ENCODE measurements at regions not wholly inside any gene's neighbourhood (a gene's known extent, or its start where the extent isn't known, plus 50 kb on each side); places are given as distances from the start of the nearest gene placed in this dataset.
A peak's percentile ranks its signal among the peaks of the same experiment; 100 is the strongest.
"Not testable (repeated sequence)": the region's sequence is repeated elsewhere in the genome, so short reads cannot be mapped to it uniquely, and the experiment has no call there.

DNA sequence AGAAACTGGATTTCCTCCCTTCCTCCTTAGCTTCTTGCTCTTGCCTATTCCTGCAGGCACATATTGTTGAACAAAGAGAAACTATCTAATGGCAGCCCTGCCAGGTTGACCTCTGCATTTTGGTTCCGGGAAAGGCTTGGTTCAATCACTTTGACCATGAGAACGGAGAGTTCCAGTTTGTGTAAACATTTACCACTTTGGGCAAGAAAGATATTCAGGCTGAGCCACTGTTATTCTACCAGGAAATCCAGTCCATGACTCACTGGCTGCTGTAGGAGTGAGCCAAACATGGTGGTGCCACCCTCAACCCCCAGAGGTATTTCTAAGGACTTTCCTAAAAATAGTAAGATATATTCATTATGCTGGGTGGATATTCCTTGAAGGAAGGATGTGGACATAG lies 242.2 kb upstream of the OR4E1 start:
- DNase-seq (ENCODE audit: low spot score), result no peak

DNA sequence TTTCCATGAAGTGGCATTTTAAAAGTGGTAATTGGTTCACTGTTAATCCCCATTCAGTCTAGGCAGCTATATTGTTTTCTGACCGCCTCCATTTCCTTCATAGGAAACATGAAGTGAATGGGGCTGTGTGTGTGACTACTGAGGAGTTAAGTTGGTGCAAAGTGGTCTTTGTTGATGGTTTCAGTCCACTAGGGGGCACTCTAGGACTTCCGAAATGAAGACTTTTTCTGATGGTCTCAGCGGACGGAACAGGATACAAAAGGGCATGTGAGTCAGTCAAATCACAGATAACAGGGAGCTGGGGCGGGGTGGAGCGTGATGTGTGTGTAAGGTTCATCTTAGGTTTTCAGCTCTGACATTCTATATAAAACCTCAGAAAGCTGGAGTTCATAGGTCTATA lies 240.1 kb upstream of the OR4E1 start:
- DNase-seq (ENCODE audit: low spot score), result peak; percentile 75

DNA sequence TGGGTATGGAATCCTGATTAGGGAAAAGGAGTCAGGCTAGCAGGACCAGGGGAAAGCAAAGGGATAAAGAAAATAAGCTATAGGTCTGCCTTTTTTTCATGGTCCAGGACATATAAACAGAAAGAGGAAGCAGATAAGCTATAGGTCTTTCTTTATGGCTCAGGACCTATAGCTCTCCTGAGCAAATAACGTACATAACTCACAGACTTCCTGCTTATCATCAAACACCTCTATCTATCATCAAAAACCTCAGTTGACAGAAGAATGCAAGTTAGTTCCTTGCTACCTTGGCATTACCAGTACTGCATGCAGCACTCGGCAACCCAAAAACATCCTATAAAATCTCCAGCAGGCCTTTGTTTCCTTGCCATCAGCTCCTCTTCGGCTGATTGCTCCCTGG lies 238.7 kb upstream of the OR4E1 start:
- DNase-seq (ENCODE audit: low spot score), result no peak

DNA sequence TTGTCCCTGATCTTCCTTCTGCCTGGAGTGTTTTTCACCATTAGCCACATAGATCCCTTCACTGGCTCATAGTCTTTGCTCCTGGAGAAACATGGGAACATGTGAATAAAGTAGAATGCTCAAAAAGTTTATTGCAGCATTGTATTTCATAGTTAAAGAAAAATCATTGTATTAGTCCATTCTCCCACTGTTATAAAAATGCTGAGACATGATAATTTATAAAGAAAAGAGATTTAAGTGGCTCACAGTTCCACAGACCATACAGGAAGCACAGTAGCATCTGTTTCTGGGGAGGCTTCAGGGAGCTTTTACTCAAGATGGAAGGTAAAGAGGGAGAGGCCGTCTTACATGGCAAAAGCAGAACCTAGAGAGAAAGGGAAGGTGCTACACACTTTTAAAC lies 238.3 kb upstream of the OR4E1 start:
- no peak for DNase-seq (ENCODE audit: low spot score)

DNA sequence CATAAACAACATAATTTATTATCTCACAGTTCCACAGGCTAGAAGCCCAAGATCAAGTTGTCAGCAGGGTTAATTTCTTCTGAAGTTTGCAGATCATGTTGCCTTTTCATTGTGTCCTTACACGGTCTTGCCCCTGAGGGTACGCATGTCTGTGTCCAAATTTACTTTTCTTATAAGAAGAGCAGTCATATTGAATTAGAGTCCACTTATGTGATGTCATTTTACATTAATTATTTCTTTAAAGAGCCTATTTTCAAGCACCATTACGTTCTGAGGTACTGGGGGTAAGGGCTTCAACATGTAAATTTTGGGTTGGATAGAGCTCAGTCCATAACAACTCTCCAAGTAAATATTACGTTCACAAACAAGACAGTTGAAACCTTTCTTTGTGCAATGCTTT lies 236.6 kb upstream of the OR4E1 start:
- no peak for DNase-seq (ENCODE audit: low spot score)

DNA sequence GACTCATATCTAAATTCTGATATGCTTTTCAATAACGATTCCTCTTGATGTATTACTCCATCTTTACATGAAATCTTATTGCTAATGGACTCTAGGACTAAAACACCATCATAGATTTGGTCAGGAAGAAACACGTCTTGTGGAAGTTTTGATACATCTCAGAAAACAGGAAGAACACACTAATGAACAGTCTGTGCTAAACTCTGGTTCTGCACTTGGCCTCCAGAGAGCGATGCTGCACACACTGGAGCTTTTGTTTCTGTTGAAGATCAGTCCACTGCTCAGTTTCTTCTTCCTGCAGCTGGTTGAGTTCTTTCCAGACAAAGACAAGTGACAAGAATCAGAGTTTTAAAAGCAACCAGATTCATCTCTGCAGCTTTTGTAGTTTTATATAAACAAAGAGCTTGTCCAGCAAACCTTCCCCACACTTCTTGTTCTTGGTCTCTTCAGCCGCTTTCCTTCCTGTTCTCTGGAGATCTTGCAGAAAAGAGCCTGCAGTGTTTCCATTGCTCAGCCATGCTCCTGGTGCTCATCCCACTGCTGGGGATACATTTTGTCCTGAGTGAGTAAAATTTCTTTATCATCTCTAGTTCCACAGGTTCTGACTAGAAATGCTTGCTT lies 229.1 kb upstream of the OR4E1 start:
- no peak for DNase-seq (ENCODE audit: low spot score)

DNA sequence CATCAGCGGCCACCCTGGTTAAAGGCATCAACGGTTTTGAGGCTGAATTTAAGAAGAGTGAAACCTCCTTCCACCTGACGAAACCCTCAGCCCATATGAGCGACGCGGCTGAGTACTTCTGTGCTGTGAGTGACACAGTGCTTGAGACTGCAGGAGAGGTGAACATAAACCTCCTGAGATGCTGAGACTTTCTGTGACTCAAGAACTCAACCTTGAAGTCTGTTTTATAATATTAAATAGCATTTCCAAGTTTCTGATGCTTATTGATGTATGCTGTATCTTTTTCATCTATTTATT lies 221.2 kb upstream of the OR4E1 start:
- not testable (repeated sequence) for DNase-seq (ENCODE audit: low spot score)

DNA sequence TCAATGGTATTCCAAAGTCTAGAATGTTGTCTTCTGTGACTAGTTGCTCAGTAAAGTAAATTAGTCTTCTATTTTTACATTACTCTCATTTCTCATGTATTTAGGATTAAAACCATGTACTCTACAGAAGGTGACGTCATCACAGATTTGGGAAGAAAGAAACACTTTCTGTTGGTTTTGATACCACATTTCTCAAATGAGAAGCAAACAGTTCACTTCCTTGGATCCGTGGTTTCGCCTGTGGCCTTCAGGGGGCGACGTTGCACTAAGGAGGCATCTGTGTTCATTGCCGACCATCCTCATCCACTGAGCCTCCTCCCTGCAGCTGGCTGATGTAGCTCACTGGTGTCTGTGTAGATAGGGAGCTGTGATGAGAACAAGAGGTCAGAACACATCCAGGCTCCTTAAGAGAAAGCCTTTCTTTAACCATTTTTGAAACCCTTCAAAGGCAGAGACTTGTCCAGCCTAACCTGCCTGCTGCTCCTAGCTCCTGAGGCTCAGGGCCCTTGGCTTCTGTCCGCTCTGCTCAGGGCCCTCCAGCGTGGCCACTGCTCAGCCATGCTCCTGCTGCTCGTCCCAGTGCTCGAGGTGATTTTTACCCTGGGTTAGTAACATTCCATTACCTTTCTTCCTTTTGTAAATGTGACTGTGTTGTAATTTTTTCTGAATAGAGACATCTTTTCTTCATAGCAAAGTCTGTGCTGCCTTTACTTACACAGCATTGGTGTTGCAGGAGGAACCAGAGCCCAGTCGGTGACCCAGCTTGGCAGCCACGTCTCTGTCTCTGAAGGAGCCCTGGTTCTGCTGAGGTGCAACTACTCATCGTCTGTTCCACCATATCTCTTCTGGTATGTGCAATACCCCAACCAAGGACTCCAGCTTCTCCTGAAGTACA lies 220.6 kb upstream of the OR4E1 start:
- no peak for DNase-seq (ENCODE audit: low spot score)

DNA sequence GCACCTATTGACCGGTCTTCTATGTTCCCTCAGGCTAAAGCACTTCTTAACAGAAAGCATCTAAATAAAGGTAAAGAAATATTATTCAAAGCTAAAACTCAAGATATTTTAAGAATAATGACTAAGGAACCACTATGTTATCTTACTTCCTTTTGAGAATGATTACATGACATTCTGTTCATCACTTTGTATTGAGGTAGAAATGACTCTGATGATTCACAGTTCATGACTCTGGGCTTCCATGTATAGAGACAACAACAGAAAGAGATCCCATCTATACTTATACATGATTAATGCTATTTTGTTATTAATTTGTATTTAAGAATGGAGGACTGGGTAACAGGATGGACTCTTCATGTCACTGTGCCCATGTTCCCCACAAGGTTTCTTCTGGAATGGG lies 218.3 kb upstream of the OR4E1 start:
- no peak for DNase-seq (ENCODE audit: low spot score)

DNA sequence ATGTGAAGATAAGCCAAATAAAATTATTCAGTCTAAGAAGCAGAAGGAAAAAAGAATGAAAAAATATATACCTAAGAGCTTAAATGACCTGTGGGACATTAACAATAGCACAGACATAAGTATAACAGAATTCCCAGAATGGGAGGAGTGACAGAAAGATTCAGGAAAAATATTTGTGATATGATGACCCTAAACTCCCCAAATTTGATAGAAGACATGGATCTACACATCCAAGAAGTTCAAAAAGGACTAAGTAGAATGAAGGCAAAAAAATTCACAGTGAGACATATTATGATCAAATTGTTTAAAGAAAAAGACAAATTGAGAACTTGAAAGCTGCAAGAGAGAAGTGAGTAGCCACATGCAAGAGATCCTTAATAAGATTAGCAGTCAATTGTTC lies 211.4 kb upstream of the OR4E1 start:
- no peak for DNase-seq (ENCODE audit: low spot score)

DNA sequence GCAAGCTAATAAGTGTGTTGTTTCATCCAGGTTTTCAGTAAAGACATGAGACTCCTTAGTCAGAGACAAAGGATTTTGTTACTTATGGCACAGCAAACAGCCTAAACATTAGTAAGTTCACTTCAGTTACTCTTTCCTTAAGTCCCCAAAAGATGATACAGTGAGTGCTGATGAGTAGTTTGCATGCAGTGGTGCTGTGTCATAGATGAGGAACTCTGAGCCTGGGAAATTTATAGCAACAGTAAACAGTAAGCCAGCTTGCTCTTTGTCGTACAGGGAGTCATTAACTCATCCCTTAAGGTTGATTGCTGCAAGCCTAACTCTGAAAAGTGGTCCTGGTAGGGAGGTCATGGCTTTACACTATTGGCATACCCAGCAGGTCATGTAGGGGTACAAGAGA lies 208.6 kb upstream of the OR4E1 start:
- no peak for DNase-seq (ENCODE audit: low spot score)

DNA sequence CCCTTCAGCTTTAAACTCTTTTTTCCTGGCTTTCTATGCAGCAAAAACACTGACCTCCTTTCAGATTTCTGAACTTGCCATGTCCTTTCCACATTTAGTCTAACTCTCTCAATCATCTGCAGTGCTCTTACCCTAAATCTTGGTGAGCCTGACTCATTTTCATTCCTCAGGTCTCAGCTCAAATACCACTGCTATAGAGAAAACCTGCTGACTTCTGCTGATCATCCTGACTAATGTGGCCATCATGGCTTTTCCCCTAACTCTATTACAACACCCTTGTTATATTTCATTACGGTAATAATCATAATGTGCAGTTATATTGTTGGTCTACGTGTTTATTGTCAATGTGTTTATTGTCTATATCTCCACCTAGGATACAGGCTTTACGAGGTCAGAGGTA lies 207.3 kb upstream of the OR4E1 start:
- no peak for DNase-seq (ENCODE audit: low spot score)

DNA sequence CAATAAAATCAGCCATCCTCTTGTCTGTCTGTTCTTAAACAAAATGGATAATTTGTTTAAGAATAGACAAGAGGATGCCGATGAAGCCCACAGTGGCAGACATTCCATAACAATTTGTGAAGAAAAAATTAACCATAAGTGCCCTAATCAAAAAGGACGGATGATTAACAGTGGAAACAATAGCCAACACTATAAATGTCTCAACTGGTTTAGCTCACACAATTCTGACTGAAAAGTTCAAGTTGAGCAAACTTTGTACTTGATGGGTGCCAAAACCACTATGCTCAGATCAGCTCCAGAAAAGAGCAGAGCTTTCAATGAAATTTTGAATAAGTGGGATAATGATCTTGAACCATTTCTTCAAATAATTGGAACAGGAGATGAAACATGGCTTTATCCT lies 202.2 kb upstream of the OR4E1 start:
- DNase-seq (ENCODE audit: low spot score), result no peak

DNA sequence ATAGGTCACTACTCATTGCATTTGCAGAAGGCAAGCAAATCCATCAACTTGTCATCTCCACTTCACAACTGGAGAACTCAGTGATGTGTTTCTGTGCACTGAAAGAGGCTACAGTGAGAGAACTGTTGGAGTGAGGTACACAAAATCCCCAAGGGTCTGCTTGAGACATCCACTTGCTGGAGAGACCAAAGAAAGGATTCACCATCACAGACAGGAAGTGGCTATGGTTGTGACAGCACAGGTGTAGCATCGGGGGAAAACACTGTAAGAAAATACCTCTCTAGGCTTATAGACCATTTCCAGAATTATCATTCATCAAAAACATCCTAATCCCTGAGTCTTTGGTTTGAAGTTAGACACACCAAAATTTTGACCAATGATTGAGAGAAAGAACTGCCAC lies 201.3 kb upstream of the OR4E1 start:
- DNase-seq (ENCODE audit: low spot score), result no peak

DNA sequence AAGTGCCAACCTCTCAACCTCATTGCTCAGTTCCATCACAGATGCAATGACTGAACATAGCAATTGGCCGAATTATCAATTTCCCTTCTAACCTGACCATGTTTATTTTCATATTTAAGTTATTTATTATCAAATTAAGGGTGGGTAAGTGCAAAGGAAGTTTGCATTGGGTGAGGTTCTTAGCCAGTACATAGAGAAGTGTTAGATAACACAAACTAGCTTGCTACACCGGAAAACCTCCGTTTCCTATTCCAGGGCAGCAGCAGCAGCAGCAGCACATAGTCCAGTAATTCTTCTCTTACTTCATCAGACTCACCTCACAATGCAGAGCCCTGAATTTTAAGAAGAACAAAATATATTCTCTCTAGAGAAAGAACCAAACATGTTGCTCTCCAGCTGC lies 200.5 kb upstream of the OR4E1 start:
- no peak for DNase-seq (ENCODE audit: low spot score)

DNA sequence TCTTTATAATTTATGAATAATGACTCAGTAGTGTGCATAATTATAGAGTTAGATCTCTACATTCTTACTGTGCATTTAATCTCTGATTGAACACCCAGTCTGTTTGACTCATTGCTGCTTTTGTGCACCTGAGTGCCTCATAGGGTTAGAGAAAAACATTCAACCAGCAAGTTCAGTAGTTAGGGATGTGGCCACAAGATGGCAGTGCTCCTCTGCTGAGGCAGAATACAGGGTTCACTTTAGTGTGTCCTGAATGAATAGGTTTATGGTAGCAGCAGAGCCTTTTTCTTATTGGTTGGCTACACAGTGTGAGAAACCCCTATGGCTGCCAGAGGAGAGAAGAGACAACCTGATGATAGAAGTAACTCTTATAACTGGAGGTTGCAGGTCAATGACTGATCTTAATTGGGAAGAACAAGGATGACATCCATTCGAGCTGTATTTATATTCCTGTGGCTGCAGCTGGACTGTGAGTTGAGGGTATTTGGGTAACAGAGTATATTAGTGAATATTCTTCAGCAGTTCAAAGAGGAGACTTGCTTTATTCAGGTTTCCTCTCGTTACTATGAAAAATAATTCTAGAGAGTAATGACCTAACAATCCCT lies 194.9 kb upstream of the OR4E1 start:
- peak; percentile 59 for DNase-seq (ENCODE audit: low spot score)

DNA sequence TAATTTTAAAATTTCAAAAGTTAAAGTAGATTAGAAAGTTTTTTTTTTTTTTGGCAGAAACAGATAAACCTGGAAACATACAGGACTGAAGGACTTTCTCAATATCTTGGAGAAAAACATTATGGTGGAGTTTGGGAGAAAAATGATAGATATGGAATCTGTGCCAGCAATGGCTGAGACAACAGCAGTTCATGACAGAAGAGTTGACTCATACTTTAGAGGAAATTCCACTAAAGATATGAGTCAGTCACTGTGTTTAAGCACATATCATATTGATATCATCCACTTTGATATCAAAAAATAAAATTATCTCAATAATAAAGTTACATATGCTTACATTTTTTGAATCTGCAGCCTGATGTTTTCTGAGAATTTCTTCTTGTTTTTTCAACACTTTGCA lies 193.9 kb upstream of the OR4E1 start:
- peak; percentile 2 for DNase-seq (ENCODE audit: low spot score)

DNA sequence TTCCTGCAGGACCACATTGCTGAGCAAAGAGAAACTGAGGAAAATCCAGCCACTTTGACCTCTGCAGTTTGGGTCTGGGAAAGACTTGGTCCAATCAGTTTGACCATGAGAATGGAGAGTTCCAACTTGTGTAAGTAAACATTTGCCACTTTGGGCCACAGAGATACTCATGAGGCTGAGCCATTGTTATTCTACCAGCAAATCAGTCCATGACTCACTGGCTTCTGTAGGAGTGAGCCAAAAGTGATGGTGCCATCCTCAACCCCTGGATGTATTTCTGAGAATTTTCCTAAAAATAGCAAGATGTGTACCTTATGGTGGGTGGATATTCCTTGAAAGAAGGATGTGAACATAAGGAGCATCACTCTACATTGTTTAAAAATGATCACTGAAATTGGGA lies 192.9 kb upstream of the OR4E1 start:
- DNase-seq (ENCODE audit: low spot score), result no peak

DNA sequence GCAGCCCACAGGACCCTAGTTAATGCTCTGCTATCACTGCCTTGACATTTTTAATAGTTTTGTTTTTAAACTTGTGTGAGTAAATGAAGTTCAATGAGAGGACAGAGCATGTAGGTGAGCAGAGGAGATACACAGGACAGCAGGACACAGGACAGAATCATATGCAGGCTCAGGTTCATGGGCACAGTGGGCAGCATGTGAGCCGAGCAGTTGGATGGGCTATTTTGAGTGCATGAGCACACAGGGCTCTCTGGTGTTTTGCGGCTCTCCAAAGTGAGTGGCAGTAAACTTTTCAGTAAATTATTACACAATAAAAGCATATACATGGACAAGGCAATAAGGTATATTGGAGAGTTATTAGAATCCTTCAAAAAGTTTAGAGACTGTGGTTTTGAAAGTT lies 189.7 kb upstream of the OR4E1 start:
- no peak for DNase-seq (ENCODE audit: low spot score)

DNA sequence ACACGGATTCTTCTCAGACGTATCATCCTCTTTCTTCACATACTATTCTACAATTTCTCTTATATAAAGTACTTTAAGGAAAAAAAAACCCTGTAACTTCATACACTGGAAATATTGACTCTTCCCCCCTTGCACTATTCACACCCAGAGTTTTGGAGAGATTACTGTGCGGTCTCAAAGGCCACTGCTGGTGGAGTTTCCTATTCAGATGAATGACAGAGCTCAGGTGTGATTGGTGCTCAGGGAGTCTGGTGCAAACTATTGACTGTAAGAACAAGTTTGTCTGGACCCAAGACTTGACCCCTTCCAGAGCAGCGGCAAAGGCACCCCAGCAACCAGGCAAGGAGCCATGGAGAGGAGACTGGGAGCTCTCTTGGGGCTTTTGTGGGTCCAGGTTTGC lies 187.5 kb upstream of the OR4E1 start:
- no peak for DNase-seq (ENCODE audit: low spot score)

DNA sequence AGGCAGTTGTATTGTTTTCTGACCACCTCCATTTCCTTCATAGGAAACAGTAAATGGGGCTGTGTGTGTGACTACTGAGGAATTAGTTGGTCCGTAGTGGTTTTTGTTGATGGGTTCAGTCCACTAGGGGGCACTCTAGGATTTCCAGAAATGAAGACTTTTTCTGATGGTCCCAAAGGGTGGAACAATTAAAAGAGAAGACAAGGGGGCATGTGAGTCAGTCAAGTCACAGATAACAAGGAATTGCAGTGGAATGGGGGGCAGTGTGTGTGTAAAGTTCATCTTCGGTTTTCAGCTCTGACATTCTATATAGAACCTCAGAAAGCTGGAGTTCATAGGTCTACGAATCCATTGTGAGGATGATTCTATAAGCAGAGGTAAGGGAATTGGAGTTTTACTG lies 186.6 kb upstream of the OR4E1 start:
- DNase-seq (ENCODE audit: low spot score), result peak; percentile 5

DNA sequence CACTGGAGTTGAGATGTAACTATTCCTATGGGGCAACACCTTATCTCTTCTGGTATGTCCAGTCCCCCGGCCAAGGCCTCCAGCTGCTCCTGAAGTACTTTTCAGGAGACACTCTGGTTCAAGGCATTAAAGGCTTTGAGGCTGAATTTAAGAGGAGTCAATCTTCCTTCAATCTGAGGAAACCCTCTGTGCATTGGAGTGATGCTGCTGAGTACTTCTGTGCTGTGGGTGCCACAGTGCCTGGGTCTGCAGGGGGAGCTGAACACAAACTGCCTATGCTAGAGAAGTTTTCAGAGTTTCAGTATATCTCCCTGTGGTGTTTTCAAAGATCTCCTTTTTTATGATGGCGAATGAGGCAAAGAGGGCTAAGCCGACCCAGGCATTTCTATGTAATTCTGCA lies 179.2 kb upstream of the OR4E1 start:
- no peak for DNase-seq (ENCODE audit: low spot score)

DNA sequence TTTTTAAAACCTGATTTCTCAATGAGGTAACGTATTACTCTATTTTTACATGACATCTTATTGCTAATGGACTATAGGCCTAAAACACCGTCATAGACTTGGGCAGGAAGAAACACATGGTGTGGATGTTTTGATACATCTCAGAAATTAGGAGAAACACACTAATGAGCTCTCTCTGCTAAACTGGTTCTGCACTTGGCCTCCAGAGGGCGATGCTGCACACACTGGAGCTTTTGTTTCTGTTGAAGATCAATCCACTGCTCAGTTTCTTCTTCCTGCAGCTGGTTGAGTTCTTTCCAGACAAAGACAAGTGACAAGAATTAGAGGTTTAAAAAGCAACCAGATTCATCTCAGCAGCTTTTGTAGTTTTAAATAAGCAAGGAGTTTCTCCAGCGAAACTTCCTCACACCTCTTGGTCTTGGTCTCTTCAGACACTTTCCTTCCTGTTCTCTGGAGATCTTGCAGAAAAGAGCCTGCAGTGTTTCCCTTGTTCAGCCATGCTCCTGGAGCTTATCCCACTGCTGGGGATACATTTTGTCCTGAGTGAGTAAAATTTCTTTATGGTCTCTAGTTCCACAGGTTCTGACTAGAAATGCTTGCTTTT lies 178.5 kb upstream of the OR4E1 start:
- DNase-seq (ENCODE audit: low spot score), result peak; percentile 14

All from SW480 (cell line).